Stimulated activated CD4-positive, alpha-beta T cell treated with anti-CD3 and anti-CD28 coated beads, Interleukin-15, amount 100 ng/mL, for 24 hours (primary cell): ENCODE measurements at regions not wholly inside any gene's neighbourhood (a gene's known extent, or its start where the extent isn't known, plus 50 kb on each side); places are given as distances from the start of the nearest gene placed in this dataset.

Experiments used
- DNase-seq: peaks from one replicate; pipeline ENCODE4 v3.0.0-alpha.2; 2020

- no peak for DNase-seq
Observed at GRCh38 chr19:46945694-46946489, 73.7 kb upstream of the NPAS1 start.

GRCh38 chr19:46946611-46947238, 72.9 kb upstream of the NPAS1 start:
- no peak for DNase-seq

- no peak for DNase-seq
Observed at GRCh38 chr19:46947866-46948265, 71.8 kb upstream of the NPAS1 start.

- DNase-seq: no peak
Observed at GRCh38 chr19:46950526-46951170, 69.0 kb upstream of the NPAS1 start.

- DNase-seq: peak; percentile 36
Observed at GRCh38 chr19:46951171-46951986, 68.3 kb upstream of the NPAS1 start.

GRCh38 chr19:46952874-46953273, 66.8 kb upstream of the NPAS1 start:
- DNase-seq: no peak

GRCh38 chr19:46953955-46954501, 65.6 kb upstream of the NPAS1 start:
- no peak for DNase-seq

GRCh38 chr19:46954502-46954992, 65.1 kb upstream of the NPAS1 start:
- no peak for DNase-seq

GRCh38 chr19:46954993-46955812, 64.4 kb upstream of the NPAS1 start:
- DNase-seq: peak; percentile 35

GRCh38 chr19:46955813-46956371, 63.7 kb upstream of the NPAS1 start:
- peak; percentile 14 for DNase-seq

GRCh38 chr19:46958532-46958931, 61.1 kb upstream of the NPAS1 start:
- peak; percentile 16 for DNase-seq

GRCh38 chr19:46959894-46960556, 59.6 kb upstream of the NPAS1 start:
- no peak for DNase-seq

- no peak for DNase-seq
Observed at GRCh38 chr19:46962030-46962570, 57.5 kb upstream of the NPAS1 start.

GRCh38 chr19:46963093-46963734, 56.4 kb upstream of the NPAS1 start:
- DNase-seq: peak; percentile 12

GRCh38 chr19:46967578-46968032, 52.0 kb upstream of the NPAS1 start:
- no peak for DNase-seq
